BLaER1 treated with 17β-estradiol and CSF1 and Interleukin-3, amounts not matched to agents 10 nM and 100 nM (cell line): ENCODE measurements at regions not wholly inside any gene's neighbourhood (a gene's known extent, or its start where the extent isn't known, plus 50 kb on each side); places are given as distances from the start of the nearest gene placed in this dataset.

Experiments used
- H3K27ac ChIP-seq, 11 experiments: shearing (Covaris generic); formaldehyde crosslinking; 2 replicates each; pipeline ENCODE4 v1.8.1; 2022
- H3K27me3 ChIP-seq, 11 experiments: shearing (Covaris generic); formaldehyde crosslinking; 2 replicates each; pipeline ENCODE4 v1.8.1; 2022
- H3K36me3 ChIP-seq, 11 experiments: shearing (Covaris generic); formaldehyde crosslinking; 2 replicates each; pipeline ENCODE4 v1.8.1; 2022
- H3K4me1 ChIP-seq, 10 experiments: shearing (Covaris generic); formaldehyde crosslinking; 2 replicates each; pipeline ENCODE4 v1.8.1; 2022
- H3K4me2 ChIP-seq, 11 experiments: shearing (Covaris generic); formaldehyde crosslinking; 2 replicates each; pipeline ENCODE4 v1.8.1; 2022
- H3K4me3 ChIP-seq, 10 experiments: shearing (Covaris generic); formaldehyde crosslinking; 2 replicates each; pipeline ENCODE4 v1.8.1; 2022
- H3K9ac ChIP-seq, 11 experiments: shearing (Covaris generic); formaldehyde crosslinking; 2 replicates each; pipeline ENCODE4 v1.8.1; 2022
- H3K9me3 ChIP-seq, 11 experiments: shearing (Covaris generic); formaldehyde crosslinking; replicated peaks in 1 of 11; 2 replicates each; pipeline ENCODE4 v1.8.1; 2022
- H4K20me1 ChIP-seq, 11 experiments: shearing (Covaris generic); formaldehyde crosslinking; 2 replicates each; pipeline ENCODE4 v1.8.1; 2022
- Cebpa-rat ChIP-seq, 11 experiments: shearing (Covaris generic); IDR thresholded peaks; 2 replicates each; pipeline ENCODE4 v1.8.1; 2022

DNA sequence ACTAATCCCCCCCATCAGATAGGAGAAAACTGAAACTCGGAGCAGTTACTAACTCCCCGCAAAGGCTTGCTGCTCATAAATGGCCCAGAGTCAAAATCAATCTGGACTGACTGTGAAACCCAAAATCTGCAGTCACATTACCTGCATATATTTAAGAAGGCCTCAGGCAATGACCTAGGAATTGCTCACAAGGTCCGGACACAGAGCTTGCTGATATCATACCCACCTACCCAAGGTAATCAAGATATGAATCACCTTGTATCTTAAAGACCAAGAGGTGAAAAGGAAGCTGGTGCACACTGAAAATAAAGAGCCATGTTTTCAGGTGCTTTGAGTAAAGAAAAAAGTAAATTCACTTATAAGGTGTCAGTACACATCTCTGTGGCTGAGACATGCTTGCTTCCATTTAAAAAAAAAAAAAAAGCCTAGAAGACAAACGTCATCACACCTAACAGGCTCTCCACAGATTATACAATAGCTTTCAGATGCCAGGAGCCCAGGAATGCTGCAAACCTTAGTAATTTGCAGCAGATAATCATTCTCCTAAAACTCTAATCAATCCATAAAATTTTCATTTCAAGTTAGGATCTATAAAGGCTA, 195.4 kb downstream of the ZEB2 start:
- Histone ChIP-seq H3K27me3 (no peaks in the 10 kb centered on the region), H3K4me1 (peaks cover 17 to 25% (median 21%) of the 10 kb centered on the region in 10 experiments), H3K9me3 (peaks cover 0 to 17% (median 9%) of the 10 kb centered on the region in 11 experiments; a peak in 12 of 22 replicates), H4K20me1 (no peaks in the 10 kb centered on the region; a peak in 2 of 22 replicates), H3K4me2 (peak overlapping the region in 8 of 11 experiments; percentile 3 to 42 (median 30); a peak in 9 of 22 replicates), H3K4me3 (no peak overlapping the region), H3K27ac (no peak overlapping the region), H3K9ac (no peak overlapping the region), H3K36me3 (peaks cover 0 to 17% (median 7%) of the 10 kb centered on the region in 11 experiments; a peak in 7 of 22 replicates)
- no peak for TF ChIP-seq Cebpa-rat (IDR thresholded peaks at IDR 0.05)

DNA sequence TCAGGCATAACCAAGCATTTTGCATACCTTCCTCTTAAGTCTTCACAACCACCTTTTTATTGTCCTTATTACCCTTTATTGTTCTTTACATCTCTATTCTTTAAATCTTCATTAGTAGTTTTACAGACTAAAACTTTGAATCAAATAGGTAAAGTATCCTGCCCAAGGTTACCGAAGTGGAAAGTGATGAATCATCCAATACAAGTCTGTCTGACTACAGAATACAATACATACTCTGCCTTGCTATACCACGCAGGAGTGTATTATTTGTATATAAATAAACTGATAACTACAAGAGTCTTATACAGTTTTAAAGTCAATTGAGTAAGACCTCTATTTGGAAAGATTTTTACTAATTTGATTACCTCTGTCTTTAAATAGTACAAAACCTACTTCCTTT, 196.0 kb downstream of the ZEB2 start:
- Histone ChIP-seq H3K4me2 (no peak overlapping the region), H4K20me1 (no peaks in the 10 kb centered on the region; a peak in 2 of 22 replicates), H3K4me3 (no peak overlapping the region), H3K4me1 (peaks cover 17 to 25% (median 21%) of the 10 kb centered on the region in 10 experiments), H3K27ac (no peak overlapping the region), H3K36me3 (peaks cover 0 to 16% (median 7%) of the 10 kb centered on the region in 11 experiments; a peak in 7 of 22 replicates), H3K9me3 (peaks cover 0 to 17% (median 9%) of the 10 kb centered on the region in 11 experiments; a peak in 12 of 22 replicates), H3K9ac (no peak overlapping the region), H3K27me3 (no peaks in the 10 kb centered on the region)
- no peak for TF ChIP-seq Cebpa-rat (IDR thresholded peaks at IDR 0.05)

DNA sequence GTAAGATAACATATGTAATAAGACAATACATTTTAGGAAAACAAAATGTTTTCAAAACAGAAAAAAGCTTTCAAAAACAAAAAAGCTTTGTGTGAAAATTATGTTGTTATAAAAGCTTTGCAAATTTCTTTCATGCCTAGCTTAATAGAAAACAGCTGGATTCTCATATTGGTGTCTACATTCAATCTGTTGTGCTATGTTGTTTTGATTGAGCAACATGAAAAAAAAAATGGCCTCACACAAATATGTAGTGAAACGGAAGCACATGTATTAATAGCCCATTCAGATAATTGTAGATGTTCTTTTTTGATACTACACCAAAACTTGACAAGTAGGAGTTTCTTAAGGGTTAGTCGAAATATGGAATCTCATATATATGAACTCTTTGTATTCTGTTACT, 197.5 kb downstream of the ZEB2 start:
- Histone ChIP-seq H3K4me2 (no peak overlapping the region), H3K36me3 (peaks cover 0 to 4% (median 0%) of the 10 kb centered on the region in 11 experiments; a peak in 1 of 22 replicates), H3K9me3 (peaks cover 0 to 17% (median 9%) of the 10 kb centered on the region in 11 experiments; a peak in 12 of 22 replicates), H3K4me1 (peaks cover 17 to 25% (median 21%) of the 10 kb centered on the region in 10 experiments), H4K20me1 (no peaks in the 10 kb centered on the region), H3K9ac (no peak overlapping the region), H3K27me3 (no peaks in the 10 kb centered on the region), H3K4me3 (no peak overlapping the region), H3K27ac (no peak overlapping the region)
- TF ChIP-seq Cebpa-rat (IDR thresholded peaks at IDR 0.05): no peak

DNA sequence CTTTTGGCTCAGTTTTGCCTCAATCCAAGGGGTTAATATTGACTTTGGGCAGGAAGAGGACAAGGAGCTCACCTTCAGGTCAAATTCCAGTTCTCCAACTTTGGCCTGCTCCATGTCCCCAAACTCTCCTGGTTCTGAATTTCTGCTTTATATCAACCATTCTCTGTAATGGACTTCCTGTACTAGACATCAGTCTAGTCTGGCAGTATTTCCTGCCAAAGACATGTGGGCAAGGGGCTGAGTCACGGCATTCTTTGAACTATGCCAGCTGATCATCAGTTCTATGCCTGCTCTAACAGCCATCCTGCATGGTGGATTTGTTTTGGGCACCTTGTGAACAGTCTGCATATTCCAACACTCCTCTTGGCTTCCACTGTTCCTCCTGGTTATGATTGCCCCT, 199.4 kb downstream of the ZEB2 start:
- Histone ChIP-seq H3K4me1 (peaks cover 17 to 24% (median 20%) of the 10 kb centered on the region in 10 experiments), H3K27ac (peak overlapping the region in 2 of 11 experiments; percentile 22 to 30; a peak in 4 of 22 replicates), H3K36me3 (0 out of 22 replicates have a peak, but pooled peaks cover 0 to 4% (median 0%) of the 10 kb centered on the region in 11 experiments), H3K27me3 (no peaks in the 10 kb centered on the region), H3K9me3 (peaks cover 0 to 20% (median 12%) of the 10 kb centered on the region in 11 experiments; a peak in 14 of 22 replicates), H3K9ac (no peak overlapping the region), H4K20me1 (no peaks in the 10 kb centered on the region), H3K4me3 (no peak overlapping the region), H3K4me2 (peak overlapping the region in 10 of 11 experiments; percentile 24 to 64 (median 41); a peak in 20 of 22 replicates)
- TF ChIP-seq Cebpa-rat (IDR thresholded peaks at IDR 0.05): no peak

DNA sequence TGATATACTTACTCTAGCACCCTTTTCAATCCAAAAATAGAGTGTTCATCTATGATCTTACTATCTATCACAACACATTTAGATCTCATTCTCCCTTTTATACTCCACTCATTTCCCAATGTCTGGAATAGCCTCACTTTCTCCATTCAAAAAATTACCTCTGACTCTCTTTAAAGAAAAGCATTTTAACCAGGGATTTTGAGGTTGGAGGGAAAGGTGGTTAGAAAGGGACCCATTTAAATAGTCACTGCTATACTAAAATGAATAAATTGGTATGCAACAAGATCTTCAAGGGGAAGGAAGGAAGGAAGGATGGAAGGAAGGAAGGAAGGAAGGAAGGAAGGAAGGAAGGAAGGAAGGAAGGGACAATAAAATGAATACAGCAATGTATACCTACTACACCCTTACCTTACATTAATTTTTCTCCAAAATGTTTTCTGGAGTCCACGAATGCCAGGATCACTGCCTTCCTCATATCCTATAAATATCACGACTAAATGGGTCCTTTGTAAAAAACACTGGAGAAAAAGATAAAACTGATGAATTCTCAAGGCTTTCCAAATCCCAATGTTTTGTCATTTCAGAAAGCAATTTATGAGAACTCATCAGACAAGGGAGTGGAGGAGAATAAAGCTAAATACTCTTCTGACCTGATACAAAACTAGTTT, 202.7 kb downstream of the ZEB2 start:
- no peak for TF ChIP-seq Cebpa-rat (IDR thresholded peaks at IDR 0.05)
- H3K4me1 ChIP-seq: peaks cover 9 to 14% (median 12%) of the 10 kb centered on the region in 10 experiments
- H4K20me1 ChIP-seq: no peaks in the 10 kb centered on the region
- no peak overlapping the region for H3K9ac ChIP-seq
- no peaks in the 10 kb centered on the region for H3K27me3 ChIP-seq
- H3K4me3 ChIP-seq: no peak overlapping the region
- no peak overlapping the region for H3K4me2 ChIP-seq
- H3K9me3 ChIP-seq: peaks cover 17 to 34% (median 25%) of the 10 kb centered on the region in 11 experiments
- no peak overlapping the region for H3K27ac ChIP-seq
- peaks cover 3 to 26% (median 10%) of the 10 kb centered on the region in 11 experiments; a peak in 18 of 22 replicates for H3K36me3 ChIP-seq

DNA sequence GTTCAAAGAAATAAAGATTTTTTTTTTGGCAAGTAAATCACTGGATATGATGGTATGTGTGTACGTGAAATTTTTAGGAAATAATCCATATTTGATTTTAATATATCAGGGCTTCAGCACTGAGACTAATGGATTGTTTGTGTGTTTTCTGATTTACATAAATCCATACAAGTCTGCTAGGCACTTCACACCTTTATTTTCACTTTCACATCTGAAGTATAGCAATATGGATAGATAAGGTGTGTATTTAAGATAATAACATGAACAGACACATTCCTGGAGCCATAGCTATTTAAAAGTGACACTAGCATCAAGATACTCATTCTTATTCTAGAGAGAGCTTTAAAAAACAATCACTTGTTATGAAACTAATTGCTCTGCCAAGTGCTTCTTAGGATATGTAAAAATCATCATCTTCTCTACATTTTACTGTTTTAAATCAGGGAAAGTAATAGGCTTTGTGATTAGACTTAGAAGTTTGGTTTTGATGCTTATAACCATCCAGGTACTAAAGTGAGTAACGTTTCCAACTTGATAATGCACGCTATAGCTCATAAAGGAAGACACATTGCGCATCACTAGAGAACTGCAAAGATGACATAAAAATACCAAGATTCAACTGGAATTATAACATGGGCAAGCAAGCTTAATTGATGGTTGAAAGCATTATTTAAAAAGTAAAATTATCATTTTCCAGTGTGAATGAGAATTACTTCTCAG, 208.9 kb downstream of the ZEB2 start:
- Histone ChIP-seq H3K4me1 (peaks cover 0 to 3% (median 0%) of the 10 kb centered on the region in 10 experiments; a peak in 2 of 20 replicates), H3K27ac (no peak overlapping the region), H3K4me2 (no peak overlapping the region), H3K4me3 (no peak overlapping the region), H3K27me3 (no peaks in the 10 kb centered on the region), H3K36me3 (peaks cover 7 to 37% (median 12%) of the 10 kb centered on the region in 11 experiments; a peak in 19 of 22 replicates), H3K9ac (no peak overlapping the region), H3K9me3 (peaks cover 27 to 47% (median 37%) of the 10 kb centered on the region in 11 experiments), H4K20me1 (no peaks in the 10 kb centered on the region)
- TF ChIP-seq Cebpa-rat (IDR thresholded peaks at IDR 0.05): no peak

- H3K27ac ChIP-seq: no peak overlapping the region
- no peak overlapping the region for H3K4me2 ChIP-seq
- H3K4me1 ChIP-seq: peaks cover 0 to 4% (median 0%) of the 10 kb centered on the region in 10 experiments; a peak in 2 of 20 replicates
- H3K4me3 ChIP-seq: no peak overlapping the region
- H4K20me1 ChIP-seq: no peaks in the 10 kb centered on the region
- H3K36me3 ChIP-seq: peaks cover 7 to 37% (median 12%) of the 10 kb centered on the region in 11 experiments; a peak in 19 of 22 replicates
- no peaks in the 10 kb centered on the region for H3K27me3 ChIP-seq
- TF ChIP-seq Cebpa-rat (IDR thresholded peaks at IDR 0.05): no peak
- H3K9ac ChIP-seq: no peak overlapping the region
- peaks cover 27 to 52% (median 33%) of the 10 kb centered on the region in 11 experiments for H3K9me3 ChIP-seq
Observed at GRCh38 chr2:144310484-144310883, 209.4 kb downstream of the ZEB2 start.

- H3K4me1 ChIP-seq: peaks cover 0 to 4% (median 0%) of the 10 kb centered on the region in 10 experiments; a peak in 2 of 20 replicates
- TF ChIP-seq Cebpa-rat (IDR thresholded peaks at IDR 0.05): no peak
- H4K20me1 ChIP-seq: no peaks in the 10 kb centered on the region
Observed at GRCh38 chr2:144307711-144308110, 212.2 kb downstream of the ZEB2 start.

More at GRCh38 chr2:144307711-144308110, 212.2 kb downstream of the ZEB2 start:
- Histone ChIP-seq H3K4me3 (no peak overlapping the region), H3K27me3 (no peaks in the 10 kb centered on the region), H3K9ac (no peak overlapping the region), H3K36me3 (peaks cover 5 to 16% (median 8%) of the 10 kb centered on the region in 11 experiments; a peak in 19 of 22 replicates), H3K27ac (no peak overlapping the region), H3K4me2 (no peak overlapping the region), H3K9me3 (peaks cover 14 to 34% (median 20%) of the 10 kb centered on the region in 11 experiments)
